Rectal smooth muscle tissue (tissue), 1 donor: ENCODE measurements at regions not wholly inside any gene's neighbourhood (a gene's known extent, or its start where the extent isn't known, plus 50 kb on each side); places are given as distances from the start of the nearest gene placed in this dataset.
"Not testable (repeated sequence)": the region's sequence is repeated elsewhere in the genome, so short reads cannot be mapped to it uniquely, and the experiment has no call there.

Experiments
- H3K27ac ChIP-seq: one replicate; pipeline ENCODE4 v1.7.0; 2013; ENCODE audit warnings: low read depth, low read length, inconsistent platforms
- H3K27me3 ChIP-seq: one replicate; pipeline ENCODE4 v1.7.0; 2013; ENCODE audit warnings: low read length; ENCODE audit not compliant: control insufficient read depth, insufficient read depth
- H3K36me3 ChIP-seq: one replicate; pipeline ENCODE4 v1.7.0; 2013; ENCODE audit warnings: low read length; ENCODE audit not compliant: control insufficient read depth, insufficient read depth
- H3K4me1 ChIP-seq: one replicate; pipeline ENCODE4 v1.7.0; 2013; ENCODE audit warnings: low read length; ENCODE audit not compliant: control insufficient read depth, insufficient read depth
- H3K4me3 ChIP-seq: one replicate; pipeline ENCODE4 v1.7.0; 2013; ENCODE audit warnings: low read length
- H3K9ac ChIP-seq: one replicate; pipeline ENCODE4 v1.7.0; 2013; ENCODE audit warnings: low read length

DNA sequence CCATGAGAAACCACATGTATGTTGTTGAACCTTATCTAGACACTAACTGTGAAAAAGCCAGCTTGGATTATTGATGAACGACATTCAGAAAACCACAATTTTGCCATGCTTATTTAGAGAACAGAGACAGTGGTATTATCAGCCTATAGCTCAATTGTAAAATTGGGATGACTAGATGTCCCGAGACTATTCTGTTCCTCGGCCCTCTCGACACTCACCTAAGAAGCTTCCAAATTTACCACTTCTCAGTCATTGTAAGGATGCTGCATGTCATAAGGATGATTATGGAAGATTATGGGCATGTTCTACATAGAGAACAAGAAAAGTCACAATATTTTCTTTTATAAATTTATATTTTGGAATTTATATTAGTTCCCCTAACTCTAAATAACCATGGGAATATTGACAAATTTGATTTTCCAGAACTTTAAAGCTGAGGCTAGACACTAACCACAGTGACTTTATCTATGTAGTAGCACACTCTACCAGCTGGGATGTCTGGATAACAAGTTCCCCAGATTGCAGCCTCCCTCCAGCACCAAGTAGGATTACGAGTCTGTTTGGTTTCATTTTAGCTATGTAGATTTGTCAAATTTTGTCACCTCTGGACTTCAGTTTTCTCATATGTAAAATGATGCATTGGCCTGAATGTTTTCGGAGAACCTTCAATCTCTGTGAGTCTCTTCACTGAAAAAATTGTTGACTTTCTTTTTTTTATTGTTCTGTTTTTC is 513.6 kb downstream of the IRS2 start:
- no peaks in the 10 kb centered on the region for H3K27me3 ChIP-seq
- no peak overlapping the region for H3K9ac ChIP-seq
- H3K4me1 ChIP-seq = no peaks in the 10 kb centered on the region
- H3K4me3 ChIP-seq = no peak overlapping the region
- no peak overlapping the region for H3K27ac ChIP-seq
- no peaks in the 10 kb centered on the region for H3K36me3 ChIP-seq

DNA sequence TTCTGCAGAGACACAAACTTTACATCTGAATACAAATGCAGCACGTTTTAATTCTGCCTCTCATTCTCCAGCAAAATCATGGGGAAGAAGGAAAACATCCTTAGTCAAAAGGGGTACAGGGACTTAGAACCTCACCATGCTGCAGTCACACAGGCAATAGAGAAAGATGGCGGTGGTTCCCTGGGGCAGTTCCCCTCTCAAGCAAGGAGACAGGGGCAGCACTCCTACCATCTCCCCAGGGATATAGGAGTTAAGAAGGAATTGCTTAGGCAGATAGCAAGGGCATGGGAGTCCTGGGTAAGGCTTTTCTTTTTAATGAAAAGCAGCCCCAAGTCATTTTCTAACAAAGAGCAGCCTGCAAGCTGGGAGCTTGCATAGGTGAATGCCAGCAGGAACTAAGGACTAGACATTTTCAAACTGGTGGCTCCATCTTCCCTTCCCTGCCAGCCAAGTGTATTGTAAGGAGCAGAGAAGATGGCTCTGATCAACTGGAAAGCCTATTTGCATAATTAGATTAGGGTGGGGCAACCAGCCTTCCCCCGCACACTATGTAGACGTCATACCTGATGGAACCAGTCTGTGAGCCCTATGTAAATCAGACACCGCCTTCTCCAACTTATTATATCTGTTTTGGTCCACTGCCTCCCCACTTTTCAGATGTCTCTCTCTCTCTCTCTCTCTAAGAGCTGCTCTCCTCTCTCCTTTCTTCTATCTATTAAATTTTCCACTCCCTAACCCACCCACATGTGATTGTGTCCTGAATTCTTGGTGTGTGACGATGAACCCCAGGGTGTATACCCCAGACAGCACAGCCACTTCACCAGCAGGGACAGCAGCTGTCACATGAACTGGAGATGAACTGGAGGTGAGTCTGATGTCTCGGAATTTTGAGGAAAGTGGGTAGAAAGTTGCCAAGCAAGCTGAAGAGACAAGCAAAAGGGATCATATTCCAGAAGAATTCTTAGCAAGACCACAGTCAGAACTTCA is 514.5 kb downstream of the IRS2 start:
- Histone ChIP-seq H3K4me1 (no peaks in the 10 kb centered on the region), H3K9ac (no peak overlapping the region), H3K36me3 (no peaks in the 10 kb centered on the region), H3K27me3 (no peaks in the 10 kb centered on the region), H3K27ac (no peak overlapping the region), H3K4me3 (no peak overlapping the region)

DNA sequence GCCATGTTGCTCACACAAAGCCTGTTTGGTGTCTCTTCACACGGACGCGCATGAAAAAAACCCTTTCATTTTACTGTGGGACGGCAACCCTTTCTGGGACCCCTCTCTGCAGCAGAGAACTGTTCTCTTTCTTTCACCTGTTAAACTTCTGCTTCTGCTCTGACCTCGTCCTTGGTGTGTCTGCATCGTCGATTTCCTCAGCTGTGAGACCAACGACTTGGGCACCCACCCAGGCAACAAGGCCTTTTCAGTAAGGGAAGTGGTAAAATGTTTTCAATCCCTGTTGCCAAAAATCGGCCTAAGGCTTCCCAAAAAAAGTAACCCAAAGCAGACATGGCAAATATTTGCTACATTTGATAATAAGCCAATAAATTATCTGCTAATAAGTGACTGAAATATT is 515.3 kb downstream of the IRS2 start:
- no peak overlapping the region for H3K4me3 ChIP-seq
- no peaks in the 10 kb centered on the region for H3K36me3 ChIP-seq
- H3K27ac ChIP-seq = no peak overlapping the region
- no peak overlapping the region for H3K9ac ChIP-seq
- H3K4me1 ChIP-seq = no peaks in the 10 kb centered on the region
- H3K27me3 ChIP-seq = no peaks in the 10 kb centered on the region

DNA sequence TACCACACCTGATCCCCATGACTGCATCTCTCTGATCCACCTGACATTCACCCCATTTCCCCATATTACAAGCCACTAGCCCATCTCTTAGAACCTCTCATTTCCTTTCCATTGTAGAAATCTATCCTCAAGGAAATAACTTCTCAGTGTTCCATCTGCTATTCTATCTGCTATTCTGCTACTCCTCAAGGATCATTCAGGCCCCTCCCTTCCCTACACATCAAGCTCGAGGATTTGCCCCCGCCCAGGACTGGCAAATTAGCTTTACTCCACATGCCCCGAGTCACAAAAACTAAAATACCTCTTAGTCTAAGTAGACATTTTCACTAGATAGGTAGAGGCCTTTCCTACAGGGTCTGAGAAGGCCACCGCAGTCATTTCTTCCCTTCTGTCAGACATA is 517.0 kb downstream of the IRS2 start:
- H3K27ac ChIP-seq, H3K4me3 ChIP-seq, H3K4me1 ChIP-seq, H3K27me3 ChIP-seq, H3K9ac ChIP-seq, H3K36me3 ChIP-seq: not testable (repeated sequence)

DNA sequence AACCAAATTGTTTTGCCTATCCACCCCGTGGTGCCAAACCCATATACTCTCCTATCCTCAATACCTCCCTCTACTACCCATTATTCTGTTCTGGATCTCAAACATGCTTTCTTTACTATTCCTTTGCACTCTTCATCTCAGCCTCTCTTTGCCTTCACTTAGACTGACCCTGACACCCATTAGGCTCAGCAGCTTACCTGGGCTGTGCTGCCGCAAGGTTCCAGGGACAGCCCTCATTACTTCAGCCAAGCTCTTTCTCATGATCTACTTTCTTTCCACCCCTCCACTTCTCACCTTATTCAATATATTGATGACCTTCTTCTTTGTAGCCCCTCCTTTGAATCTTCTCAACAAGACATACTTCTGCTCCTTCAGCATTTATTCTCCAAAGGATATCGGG is 517.9 kb downstream of the IRS2 start:
- not testable (repeated sequence) for H3K4me1 ChIP-seq, H3K4me3 ChIP-seq, H3K27ac ChIP-seq, H3K9ac ChIP-seq, H3K27me3 ChIP-seq, H3K36me3 ChIP-seq

DNA sequence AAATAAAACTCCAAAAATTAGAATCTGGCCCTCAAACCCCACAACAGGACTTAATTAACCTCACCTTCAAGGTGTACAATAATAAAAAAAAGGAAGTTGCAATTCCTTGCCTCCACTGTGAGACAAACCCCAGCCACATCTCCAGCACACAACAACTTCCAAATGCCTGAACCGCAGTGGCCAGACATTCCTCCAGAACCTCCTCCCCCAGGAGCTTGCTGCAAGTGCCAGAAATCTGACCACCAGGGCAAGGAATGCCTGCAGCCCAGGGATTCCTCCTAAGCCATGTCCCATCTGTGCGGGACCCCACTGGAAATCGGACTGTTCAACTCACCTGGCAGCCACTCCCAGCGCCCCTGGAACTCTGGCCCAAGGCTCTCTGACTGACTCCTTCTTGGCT is 519.0 kb downstream of the IRS2 start:
- H3K27ac ChIP-seq, H3K27me3 ChIP-seq, H3K9ac ChIP-seq, H3K36me3 ChIP-seq, H3K4me1 ChIP-seq, H3K4me3 ChIP-seq: not testable (repeated sequence)

DNA sequence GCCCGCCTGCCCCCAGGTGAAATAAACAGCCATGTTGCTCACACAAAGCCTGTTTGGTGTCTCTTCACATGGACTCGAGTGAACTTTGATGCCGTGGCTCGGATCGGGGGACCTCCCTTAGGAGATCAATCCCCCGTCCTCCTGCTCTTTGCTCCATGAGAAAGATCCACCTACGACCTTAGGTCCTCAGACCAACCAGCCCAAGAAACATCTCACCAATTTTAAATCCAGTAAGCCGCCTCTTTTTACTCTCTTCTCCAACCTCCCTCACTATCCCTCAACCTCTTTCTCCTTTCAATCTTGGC is 521.0 kb downstream of the IRS2 start:
- H3K4me1 ChIP-seq, H3K4me3 ChIP-seq, H3K27me3 ChIP-seq, H3K9ac ChIP-seq, H3K27ac ChIP-seq, H3K36me3 ChIP-seq: not testable (repeated sequence)

DNA sequence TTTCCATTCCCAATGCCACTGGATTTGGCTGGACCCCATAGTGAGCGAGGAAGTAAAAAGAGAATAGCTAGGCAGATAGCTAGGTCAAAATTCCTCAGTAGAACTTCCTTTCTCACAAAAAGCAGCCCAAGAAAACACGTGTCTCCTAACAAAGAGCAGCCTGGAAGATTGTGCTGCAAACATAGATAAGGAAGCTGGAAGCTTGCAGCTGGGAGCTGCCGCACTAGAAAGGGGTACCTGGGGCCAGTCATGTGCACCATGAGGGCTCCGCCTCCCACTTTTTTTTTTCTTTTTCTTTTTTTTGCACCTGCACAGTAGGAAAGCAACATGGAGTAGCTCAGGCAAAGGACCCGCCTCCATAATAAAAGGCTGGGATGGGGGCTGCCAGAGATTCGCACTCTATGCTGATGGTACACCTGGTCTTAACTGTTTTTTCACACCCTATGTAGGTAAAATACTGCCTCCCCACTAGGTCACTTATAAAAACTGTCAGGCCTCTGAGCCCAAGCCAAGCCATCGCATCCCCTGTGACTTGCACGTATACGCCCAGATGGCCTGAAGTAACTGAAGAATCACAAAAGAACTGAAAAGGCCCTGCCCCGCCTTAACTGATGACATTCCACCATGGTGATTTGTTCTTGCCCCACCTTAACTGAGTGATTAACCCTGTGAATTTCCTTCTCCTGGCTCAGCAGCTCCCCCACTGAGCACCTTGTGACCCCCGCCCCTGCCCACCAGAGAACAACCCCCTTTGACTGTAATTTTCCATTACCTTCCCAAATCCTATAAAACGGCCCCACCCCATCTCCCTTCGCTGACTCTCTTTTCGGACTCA is 521.6 kb downstream of the IRS2 start:
- H3K36me3 ChIP-seq, H3K27me3 ChIP-seq, H3K4me1 ChIP-seq, H3K27ac ChIP-seq, H3K4me3 ChIP-seq, H3K9ac ChIP-seq: not testable (repeated sequence)

DNA sequence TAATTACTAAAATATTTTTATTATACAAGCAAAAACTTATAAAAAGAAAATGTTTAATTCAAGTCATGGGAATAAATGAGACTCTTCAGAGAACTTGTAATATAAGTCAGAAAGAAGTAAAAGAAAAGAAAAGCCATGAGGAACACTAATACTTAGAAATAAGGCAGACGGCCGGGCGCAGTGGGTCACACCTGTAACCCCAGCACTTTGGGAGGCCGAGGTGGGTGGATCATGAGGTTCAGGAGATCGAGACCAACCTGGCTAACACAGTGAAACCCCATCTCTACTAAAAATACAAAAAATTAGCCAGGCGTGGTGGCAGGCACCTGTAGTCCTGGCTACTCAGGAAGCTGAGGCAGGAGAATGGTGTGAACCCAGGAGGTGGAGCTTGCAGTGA is 528.6 kb downstream of the IRS2 start:
- not testable (repeated sequence) for H3K4me1 ChIP-seq, H3K27ac ChIP-seq, H3K9ac ChIP-seq, H3K27me3 ChIP-seq, H3K36me3 ChIP-seq, H3K4me3 ChIP-seq
